Ishikawa (cell line): ENCODE measurements at regions not wholly inside any gene's neighbourhood (a gene's known extent, or its start where the extent isn't known, plus 50 kb on each side); places are given as distances from the start of the nearest gene placed in this dataset.

Experiments
- CEBPB ChIP-seq: IDR thresholded peaks from 2 replicates; pipeline ENCODE4 v1.6.1; 2012
- CREB1 ChIP-seq: IDR thresholded peaks from 2 replicates; pipeline ENCODE4 v1.6.1; 2012; ENCODE audit warnings: low read depth
- EGR1 ChIP-seq: IDR thresholded peaks from 2 replicates; pipeline ENCODE4 v1.6.1; 2012
- EP300 ChIP-seq: IDR thresholded peaks from 2 replicates; pipeline ENCODE4 v1.6.1; 2012; ENCODE audit warnings: borderline replicate concordance
- FOXM1 ChIP-seq: IDR thresholded peaks from 2 replicates; pipeline ENCODE4 v1.6.1; 2012; ENCODE audit warnings: low read depth, borderline replicate concordance
- MAX ChIP-seq: IDR thresholded peaks from 2 replicates; pipeline ENCODE4 v1.6.1; 2012
- NFIC ChIP-seq: IDR thresholded peaks from 2 replicates; pipeline ENCODE4 v1.6.1; 2012
- RAD21 ChIP-seq: IDR thresholded peaks from 2 replicates; pipeline ENCODE4 v1.6.1; 2012; ENCODE audit warnings: low read depth
- REST ChIP-seq: IDR thresholded peaks from 2 replicates; pipeline ENCODE4 v1.6.1; 2012; ENCODE audit warnings: low read depth, mild to moderate bottlenecking
- TAF1 ChIP-seq: IDR thresholded peaks from 2 replicates; pipeline ENCODE4 v1.6.1; 2012; ENCODE audit warnings: low read depth, mild to moderate bottlenecking
- TCF12 ChIP-seq: IDR thresholded peaks from 2 replicates; pipeline ENCODE4 v1.6.1; 2012; ENCODE audit warnings: low read depth
- TEAD4 ChIP-seq: IDR thresholded peaks from 2 replicates; pipeline ENCODE4 v1.6.1; 2012
- USF1 ChIP-seq: IDR thresholded peaks from 2 replicates; pipeline ENCODE4 v1.6.1; 2012
- YY1 ChIP-seq: IDR thresholded peaks from 2 replicates; pipeline ENCODE4 v1.6.1; 2012; ENCODE audit warnings: low read depth
- ZBTB7A ChIP-seq: IDR thresholded peaks from 2 replicates; pipeline ENCODE4 v1.6.1; 2012; ENCODE audit warnings: low read depth

GRCh38 chr14:89060191-89060590 lies 235.7 kb downstream of the TTC8 start:
- no peak for TF ChIP-seq FOXM1
- no peak for TF ChIP-seq USF1
- no peak for TF ChIP-seq YY1
- no peak for TF ChIP-seq MAX
- TF ChIP-seq ZBTB7A, result no peak
- TF ChIP-seq CREB1, result no peak
- no peak for TF ChIP-seq RAD21
- no peak for TF ChIP-seq TEAD4
- TF ChIP-seq EGR1, result no peak
- no peak for TF ChIP-seq TCF12
- no peak for TF ChIP-seq TAF1
- TF ChIP-seq EP300, result no peak
- no peak for TF ChIP-seq NFIC
- TF ChIP-seq REST, result no peak
- no peak for TF ChIP-seq CEBPB

GRCh38 chr14:89061696-89062095 lies 237.2 kb downstream of the TTC8 start:
- TF ChIP-seq NFIC (no peak), USF1 (no peak), TCF12 (no peak), RAD21 (no peak)

GRCh38 chr14:89065879-89066278 lies 241.4 kb downstream of the TTC8 start:
- TF ChIP-seq EGR1 (no peak), MAX (no peak), USF1 (no peak), CEBPB (no peak), NFIC (no peak), YY1 (no peak), ZBTB7A (no peak), CREB1 (no peak), RAD21 (no peak), REST (no peak), TCF12 (no peak), FOXM1 (no peak)

GRCh38 chr14:89067293-89067972 lies 243.0 kb downstream of the TTC8 start:
- TF ChIP-seq RAD21 (no peak), CEBPB (no peak), MAX (no peak), EP300 (no peak), TEAD4 (no peak)

GRCh38 chr14:89078021-89078795 lies 253.8 kb downstream of the TTC8 start:
- TF ChIP-seq CEBPB (no peak), TAF1 (no peak), ZBTB7A (no peak), USF1 (no peak), TCF12 (no peak), YY1 (no peak), RAD21 (no peak), FOXM1 (no peak), MAX (no peak), EP300 (no peak), CREB1 (no peak), REST (no peak), TEAD4 (no peak)
